ELR (cell line): ENCODE measurements at regions not wholly inside any gene's neighbourhood (a gene's known extent, or its start where the extent isn't known, plus 50 kb on each side); places are given as distances from the start of the nearest gene placed in this dataset.

Experiments
- DNase-seq: peaks from one replicate; pipeline ENCODE4 v3.0.0-alpha.2; 2015; ENCODE audit warnings: low read depth

DNA sequence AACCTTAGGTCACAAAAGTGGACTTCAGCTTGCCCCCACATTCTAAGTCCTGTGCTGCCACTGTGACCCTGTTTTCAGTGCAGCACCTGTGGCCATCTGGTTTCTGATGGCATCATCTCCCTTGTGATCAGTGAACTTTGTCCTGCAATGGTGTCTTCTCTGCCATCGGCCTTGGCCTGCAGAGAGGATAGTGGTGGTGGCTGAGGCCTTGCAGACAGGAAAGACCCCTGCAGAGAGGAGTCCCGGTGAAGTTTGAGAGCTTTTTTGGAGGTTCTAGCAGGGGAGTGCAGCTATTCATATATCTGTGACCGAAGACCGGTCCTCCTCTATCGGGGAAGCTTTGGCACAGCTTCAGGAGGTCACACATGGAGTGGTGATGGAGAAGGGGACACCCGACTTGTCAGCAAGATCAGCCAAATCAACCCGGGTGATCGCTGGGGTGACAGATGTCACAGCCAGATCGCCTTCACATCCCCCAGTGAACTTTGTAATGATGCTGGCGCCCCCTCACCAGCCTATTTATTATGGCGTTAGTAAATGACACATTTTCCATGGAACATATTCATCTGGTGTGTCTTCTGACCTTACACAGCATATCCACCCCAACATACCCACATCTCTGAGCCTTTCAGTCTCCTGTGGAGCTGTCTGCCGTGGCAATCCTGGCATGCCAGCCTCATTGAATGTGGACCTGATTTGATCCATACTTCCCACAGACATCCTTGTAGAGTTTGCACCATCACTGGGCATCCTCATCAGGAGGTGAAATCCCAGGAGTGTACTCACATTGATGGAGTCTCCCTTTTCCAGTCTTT is 136.1 kb downstream of the PAPOLA start:
- no peak for DNase-seq

DNA sequence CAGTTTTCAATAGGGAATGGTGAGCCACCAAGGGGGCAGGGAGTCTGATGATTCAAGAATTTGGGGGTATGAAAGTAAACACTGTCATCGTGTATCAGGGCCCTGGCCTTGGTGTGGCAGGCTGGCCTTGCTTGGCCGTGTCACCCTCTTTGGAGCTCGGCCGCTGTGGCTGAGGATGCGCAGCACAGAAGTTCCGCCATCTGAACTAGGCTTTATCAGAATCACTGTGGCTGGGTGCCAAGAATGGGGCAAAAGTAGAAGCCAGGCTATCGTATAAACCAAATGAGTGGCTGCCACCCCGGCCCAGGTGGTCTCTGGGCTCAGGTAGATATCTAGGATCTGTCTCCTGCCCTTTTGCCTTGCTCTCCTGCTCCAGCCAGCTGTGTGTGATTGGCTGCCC is 137.4 kb downstream of the PAPOLA start:
- no peak for DNase-seq

DNA sequence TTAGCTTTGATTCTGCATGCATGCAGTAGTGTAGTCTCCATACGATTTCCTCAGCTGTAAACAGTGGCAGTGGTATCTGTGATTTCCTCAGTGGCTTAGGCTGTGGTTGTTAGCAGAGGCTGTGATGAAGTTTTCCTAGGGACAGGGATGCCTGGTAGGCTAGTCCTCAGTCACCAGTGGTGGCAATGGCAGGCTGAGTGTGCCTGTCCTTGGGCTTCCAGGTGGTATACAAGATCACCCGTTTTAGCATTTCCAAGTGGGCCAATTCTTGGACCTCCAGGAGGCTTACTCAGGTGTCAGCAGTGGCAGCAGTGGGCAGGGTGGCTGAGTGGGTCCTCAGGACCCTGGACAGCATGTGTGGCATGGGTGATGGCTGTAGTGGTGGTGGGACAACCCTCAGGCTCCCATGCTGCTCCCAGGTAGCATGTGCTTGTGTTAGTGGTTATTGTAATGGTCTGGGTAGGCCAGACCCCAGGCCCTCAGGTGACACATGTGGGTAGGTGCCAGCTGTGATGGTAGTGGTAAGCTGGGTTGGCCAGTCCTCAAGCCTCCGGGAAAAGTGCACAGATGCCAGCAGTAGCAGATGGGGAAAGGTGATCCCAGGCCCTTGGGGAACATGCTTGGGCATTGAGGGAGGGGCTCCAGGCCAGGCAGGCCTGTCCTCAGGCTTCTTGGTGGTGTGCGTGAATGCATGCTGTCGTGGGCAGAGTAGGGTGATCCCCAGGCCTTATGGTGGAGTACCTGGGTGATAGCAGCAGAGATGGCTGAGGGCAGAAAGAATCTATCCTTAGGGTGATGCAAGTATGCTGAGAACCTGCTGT is 146.5 kb downstream of the PAPOLA start:
- DNase-seq, result no peak

DNA sequence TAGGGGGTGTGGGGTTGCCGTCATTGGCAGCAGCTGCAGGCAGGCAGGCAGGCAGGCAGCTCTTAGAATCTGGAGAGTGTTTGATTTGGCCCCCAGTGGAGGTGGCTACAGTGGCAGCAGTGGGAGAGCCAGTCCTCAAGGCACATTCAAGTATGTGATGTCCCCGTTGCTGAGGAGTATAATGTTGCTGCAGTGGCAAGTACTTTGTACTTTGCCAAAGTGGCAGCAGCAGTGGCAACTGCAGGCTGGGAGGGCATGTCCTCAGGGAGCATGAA is 147.1 kb downstream of the PAPOLA start:
- no peak for DNase-seq

DNA sequence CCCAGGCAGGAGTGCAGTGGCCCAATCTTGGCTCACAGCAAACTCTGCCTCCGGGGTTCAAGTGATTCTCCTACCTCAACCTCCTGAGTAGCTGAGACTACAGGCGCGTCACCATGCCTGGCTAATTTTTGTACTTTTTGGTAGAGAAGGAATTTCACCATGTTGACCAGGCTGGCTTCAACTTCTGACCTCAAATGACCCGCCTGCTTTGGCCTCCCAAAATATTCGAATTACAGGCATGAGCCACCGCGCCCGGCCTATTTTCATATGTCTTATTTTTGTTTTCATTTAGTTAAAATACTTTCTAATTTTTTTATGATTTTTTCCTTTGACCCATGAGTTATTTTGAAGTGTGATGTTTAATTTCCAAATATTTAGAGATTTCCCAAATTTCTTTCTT is 143.6 kb upstream of the VRK1 start:
- no peak for DNase-seq

DNA sequence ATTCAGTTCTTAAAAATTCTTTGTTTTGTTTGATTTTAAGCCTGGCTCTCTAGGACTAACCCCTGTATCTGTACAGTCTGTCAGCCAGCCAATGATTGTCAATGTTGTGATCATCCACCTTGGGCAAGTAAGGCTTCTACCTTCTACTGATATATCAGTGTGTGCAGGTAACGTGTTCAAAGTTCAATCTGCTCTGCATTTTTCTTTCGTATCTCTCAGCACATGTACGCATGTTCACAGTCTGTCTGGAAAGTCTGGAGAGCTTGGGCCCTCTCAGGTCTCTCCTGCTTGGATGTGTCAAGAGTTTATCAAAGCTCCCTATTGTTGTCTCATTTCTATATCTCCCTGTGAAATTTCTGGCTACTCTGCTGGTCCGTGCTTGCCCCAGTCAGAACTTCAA is 138.6 kb upstream of the VRK1 start:
- no peak for DNase-seq

DNA sequence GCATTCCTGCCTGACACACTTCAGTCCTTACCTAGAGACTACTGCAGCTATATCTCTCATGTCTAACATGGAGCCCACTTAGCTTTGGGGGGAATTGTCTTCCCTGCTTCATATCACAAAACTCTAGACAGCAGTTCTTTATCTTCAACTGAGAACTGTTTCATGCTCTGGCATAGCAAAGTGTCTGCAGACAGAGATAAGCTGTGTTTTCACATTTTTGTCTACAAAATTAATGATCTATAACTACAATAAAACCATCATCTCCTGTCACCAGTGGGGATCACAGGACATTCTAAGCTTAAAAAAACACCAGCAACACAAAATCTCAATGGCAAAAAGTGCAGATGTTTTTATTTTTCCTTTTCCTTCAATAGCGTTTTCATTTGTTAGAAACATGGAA is 137.1 kb upstream of the VRK1 start:
- no peak for DNase-seq

DNA sequence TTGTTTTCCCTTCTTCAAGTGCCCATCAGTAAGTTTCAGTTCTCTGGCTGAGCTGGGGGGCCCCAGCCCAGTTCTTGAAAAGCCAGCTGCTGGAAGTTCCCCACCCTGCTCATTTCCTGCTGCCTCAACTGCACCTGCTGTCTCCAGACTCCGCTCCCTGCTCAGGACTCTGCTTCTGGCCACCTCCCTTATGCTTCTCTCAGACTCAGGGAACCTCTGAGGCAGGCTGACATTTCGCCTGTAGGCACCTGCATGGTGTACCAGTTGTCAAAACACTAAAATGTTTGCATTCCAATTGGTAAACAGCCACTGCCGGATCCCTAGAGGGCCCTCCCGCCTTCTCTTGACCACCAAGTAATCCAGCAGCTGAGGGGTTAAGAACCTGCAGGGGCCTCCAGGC is 136.5 kb upstream of the VRK1 start:
- no peak for DNase-seq

DNA sequence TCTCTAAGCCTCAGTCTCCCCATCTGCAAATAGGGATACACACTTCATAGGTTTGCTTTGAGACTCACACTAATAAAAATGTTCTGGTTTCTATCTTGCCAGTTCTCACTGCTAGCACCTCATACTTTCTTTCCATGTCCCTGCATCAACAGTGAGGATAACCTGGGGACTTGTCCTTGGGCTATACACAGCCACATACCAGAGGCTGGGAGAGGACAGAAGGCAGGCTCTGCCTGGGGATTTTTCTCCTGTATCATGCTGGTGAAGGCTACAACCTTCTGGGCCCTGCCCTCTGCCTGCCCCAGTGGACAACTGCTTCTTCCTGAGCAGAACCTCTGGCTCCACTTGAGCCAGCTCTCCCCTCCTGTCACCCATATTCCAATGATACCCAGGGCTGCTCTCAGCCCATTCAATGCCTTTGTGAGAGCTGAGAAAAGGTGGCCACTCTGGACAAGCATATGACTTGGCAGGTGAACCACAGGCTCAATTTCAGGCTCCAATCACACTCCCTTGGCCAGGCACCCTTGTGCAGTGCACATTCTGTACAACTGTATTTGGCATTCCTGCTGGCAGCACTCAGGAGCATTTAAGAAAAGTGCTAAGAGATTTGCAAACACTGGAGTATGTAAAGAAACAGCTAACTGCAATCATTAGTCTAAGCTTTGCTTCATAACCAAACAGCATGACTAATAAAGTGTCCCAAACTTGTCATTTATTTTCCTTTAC is 135.8 kb upstream of the VRK1 start:
- no peak for DNase-seq

DNA sequence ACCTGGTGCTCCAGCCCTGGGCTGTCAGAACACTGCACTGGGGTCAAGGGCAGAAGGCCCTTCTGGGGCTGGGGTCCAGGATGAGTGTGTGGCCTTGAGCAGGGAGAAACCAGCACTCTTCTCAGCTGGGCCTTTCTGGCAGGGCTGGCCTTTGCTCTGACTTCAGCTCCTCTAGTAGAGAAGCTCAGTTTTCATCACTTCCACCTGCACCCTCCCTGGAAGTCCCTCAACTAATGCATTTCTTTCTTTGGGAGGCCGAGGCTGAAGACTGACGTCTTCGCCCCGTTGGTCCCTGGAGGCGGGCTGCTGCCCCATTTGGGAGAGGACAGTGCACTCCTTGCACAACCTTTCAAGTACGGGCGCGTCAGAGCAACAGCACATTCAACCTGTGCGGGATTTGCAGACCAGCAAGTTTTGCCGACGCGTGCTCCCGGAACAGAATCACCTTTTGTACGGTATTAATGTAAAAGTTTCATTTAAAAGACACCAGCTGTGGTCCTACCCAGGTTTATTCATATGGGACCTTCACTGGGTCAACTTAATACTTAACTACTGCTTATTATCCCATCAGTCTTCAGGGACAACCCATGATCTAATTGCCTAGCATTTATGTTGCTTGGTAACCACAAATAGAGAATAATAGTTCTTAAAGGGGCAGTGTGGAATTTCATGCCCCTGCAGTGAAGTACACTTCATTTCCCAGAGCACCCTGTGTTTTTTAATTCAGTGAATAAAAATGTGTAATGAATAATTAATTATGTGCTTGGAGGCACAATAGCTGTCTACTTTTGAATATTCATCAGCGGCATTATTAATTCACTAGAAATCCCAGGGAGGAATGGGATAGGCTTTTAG is 134.8 kb upstream of the VRK1 start:
- DNase-seq, result no peak

DNA sequence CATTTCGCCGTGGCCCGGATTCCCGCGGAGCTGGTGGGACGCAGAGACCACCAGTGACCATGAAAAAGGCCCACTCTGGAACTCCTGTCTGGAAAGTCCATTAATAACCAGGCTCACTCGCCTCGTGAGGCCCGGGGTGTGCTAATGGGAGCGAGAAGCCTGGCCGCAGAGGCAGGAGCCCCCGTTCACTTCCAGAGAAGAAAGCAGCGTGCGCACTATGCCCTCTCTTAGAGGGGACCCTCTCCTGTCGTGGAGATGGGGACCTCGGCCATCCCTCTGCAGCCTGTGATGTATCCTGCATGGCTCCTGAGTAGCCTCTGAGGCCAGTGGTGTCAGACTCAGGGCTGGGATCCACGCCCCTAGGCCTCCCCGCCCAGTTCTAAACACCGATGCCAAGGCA is 134.1 kb upstream of the VRK1 start:
- no peak for DNase-seq

DNA sequence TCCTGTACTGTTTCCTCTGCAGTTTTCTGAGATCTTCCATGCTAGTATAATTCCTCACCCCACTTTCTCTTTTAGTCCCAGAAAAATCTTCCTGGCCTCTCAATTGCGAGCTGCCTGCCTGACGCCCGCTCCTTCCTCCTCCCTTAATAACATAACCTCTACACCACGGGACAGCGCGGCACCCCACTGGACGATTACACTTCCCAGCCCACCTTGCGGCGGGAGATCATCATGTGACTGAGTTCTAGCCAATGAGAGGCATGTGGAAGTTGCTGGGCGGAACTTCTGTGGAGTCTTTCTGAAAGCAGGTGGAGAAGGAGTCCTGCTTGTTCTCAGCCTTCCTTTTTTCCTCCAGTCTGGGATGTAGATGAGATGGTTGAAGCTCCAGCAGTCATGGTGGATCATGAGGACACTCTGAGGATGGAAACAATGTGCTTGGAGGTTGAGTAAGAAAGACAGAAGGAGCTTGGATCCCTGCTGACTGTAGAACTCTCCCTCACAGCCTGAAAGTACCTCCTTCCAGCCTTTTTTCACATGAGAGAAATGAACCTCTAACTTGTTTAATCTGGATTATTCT is 133.6 kb upstream of the VRK1 start:
- DNase-seq, result no peak

DNA sequence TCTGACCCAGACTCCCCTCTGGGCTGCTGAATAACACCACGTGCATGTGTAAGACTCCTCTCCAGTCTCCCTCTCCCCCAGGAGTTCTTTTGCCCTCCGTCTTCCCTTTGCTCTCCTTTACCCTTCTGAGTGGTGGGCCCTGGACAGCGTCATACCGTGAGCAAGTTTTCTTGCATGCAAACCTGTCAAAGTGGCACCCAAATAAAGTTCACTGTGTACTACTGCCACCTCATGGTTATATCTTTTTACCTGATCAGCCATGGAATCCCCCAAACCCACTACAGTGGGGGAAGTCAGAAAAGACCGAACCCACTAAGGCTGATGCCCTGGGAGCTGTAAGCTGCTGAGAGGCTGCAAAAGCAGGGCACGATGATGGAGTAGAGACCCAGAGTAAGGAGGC is 131.1 kb upstream of the VRK1 start:
- DNase-seq, result no peak

DNA sequence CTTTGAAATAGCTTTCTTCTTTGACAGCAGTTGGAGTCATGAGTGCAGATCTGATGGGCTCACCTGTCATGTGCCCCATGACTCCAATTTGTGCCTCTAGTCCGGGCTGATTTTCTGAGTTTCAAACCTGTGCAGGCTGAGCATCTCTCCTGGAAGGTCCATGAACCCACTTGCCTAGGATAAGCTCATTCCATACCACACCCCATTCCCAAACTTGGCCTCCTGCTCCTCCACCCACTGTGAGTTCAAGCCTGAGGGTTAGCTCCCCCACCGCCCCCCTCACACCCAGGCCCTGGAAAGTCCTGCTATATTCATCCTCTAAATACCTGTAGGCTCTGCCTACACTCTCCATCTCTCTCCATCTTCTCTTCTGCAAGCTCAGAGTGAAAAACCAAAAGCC is 126.8 kb upstream of the VRK1 start:
- DNase-seq, result no peak

DNA sequence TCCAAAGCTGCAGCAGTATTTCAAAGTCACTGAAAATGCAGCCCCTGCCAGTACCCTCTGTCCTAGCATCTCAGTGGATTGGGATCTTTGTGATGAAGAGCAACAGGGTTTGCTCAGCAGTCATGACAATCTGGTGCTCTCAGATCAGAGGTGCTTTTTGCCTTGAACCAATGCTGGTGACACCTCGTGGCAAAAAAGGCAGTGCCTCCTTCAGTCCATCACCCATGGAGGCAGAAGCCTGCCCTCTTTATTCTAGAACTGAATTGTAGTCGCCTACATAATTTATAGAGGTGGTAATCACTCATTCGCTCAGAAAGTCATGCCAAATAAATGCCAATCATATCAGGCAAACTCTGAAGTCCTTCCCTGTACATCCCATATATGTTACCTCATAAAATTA is 126.0 kb upstream of the VRK1 start:
- DNase-seq, result no peak

DNA sequence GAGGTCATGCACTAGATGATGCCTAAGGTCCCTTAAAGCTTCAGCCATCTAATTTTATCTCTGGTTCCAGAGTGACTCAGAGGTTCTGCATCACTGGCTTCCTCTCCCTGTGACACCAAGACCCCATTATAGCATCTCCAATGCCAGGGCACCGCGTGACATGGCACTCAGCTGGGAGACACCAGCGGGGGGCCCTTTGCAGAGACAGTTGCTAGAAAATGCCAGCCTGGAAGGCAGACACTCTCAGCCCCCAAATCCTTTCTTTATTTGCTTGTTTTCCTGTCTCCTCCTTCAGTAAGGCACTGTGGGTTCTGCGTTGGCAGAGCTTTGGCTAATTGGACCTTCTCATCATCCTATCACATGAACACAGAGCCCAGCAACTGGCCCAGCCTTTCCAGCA is 123.5 kb upstream of the VRK1 start:
- DNase-seq, result no peak

DNA sequence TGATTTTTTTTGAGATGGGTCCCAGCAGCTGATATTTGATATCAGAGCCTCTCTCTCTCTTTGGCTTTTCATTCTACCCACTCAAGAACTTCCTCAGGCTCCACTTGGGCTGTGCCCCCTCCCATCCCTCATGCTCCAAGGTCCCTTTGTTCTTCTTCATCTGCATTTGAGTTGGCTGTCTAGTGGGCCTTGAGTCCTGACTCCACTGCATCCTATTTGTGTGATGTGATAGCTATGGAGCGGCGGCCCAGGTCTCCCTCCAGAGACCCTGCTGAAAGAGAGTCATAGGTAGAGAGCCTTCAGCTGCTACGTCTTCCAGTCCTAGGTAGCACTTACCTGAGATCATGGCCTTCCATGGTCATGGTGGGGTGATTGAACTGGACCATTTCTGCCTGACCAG is 123.1 kb upstream of the VRK1 start:
- no peak for DNase-seq

DNA sequence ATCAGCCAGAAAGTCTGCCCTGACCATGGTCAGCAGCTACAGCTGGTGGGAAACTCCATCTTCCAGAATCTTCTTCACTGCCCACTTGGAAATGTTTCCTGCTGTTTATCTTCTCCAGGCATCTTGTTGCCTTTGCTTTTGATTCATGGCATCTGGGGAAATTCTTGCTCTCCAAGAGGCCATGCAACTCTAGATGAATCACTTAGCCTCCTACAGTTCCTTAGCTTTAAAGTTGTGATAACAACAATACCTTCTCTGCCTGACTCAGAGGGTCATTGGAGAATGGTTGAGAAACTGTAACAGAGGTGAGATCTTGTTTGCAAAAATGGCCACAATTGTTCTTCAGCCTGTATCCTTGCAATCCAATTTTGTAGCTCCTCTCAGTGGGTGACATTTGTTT is 121.0 kb upstream of the VRK1 start:
- DNase-seq, result peak; percentile 17

DNA sequence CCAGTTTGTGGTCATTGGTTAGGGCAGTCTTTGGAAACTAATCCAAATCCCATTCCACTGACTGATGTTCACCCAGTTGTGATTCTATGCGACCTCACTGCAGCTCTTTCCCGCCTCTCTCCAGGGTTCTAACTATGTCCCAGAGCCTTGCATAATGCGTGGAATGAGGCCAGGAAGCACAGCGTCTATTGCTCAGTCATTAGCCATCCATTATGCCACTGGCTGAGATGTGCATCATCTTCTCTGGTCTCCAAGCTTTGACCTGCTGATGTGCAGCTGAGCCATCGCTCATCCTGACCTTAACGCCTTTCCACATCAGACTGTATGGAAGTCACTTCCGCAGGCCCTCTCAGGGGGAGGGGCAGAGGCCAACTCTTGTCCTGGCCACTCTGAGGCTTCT is 115.4 kb upstream of the VRK1 start:
- DNase-seq, result peak; percentile 78

DNA sequence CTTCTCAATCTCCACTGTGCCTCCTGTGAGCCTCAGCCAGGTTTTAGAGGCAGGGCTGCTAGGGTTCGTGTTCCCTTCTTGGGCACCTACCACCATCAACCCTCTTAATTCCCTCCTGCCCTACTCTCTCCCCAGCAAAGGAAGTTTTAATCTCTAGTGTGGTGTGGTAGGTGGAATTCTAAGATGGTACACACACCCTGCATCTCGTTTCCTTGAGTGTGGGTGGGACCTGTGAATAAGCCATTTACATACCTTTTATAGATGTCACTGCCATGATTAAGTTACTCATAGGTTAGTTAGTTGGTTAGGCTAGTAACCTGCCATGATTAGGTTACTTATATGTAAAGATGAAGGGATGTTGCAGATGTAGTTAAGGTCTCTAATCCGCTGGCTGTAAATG is 114.8 kb upstream of the VRK1 start:
- peak; percentile 13 for DNase-seq

DNA sequence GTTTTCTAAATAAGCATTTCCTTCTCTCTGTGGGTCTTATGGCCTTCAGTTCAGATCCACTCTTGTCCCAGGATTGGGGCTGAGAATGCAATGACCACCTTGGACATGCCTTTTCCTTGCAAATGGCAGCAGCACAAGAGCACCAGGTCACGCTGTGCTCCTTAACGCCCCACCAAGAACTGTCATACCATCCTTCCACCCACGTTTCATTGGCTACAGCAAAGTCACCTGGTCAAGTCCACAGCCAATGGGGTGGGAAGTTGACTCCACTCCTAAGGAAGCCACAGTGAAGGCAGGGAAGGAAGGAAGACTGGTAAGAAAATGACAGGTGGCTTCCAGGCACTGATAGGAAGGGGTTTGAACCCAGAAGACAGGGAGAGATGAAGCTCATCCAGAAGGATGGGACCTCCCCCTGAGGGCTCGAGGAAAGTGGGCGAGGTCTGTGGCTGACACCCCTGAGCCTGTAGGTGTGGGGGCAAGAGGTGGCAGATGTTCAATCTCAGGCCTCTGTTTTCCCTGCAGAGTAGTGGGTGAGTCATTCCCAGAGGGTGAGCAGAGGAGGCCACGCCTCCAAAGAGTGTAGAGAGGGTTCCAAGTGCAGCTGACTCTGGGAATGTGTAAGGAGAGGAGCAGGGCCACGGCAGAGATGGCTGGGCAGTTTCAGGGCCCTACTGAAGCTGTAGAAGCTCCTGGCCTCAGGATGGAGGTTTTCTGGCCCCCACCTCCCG is 113.5 kb upstream of the VRK1 start:
- peak; percentile 33 for DNase-seq
